ENCODE measurements at regions not wholly inside any gene's neighbourhood (a gene's known extent, or its start where the extent isn't known, plus 50 kb on each side); places are given as distances from the start of the nearest gene placed in this dataset.

DNA sequence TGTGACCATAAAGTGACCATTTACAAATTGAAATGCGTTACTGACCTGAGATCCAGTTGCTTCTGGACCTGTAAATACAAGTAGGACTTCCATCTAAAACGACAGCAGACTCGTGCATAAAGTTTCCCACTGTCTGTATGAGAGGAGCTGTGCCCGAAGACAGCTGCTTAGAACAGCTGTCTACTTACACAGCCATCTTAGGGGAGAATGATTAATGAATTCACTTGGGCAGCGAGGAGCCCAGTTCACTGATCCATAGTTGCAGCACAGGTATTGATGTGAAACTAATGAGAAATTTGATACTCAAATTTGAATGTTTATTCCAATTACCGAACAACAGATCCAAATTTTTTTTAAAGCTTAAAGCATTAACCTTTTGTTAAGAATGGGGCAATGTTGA, 748.1 kb downstream of the NR2F2 start:
- H2AFZ ChIP-seq (ENCODE audit: low read depth), result no peak overlapping the region
- no peak overlapping the region for H3K9ac ChIP-seq
- H3K36me3 ChIP-seq (ENCODE audit: insufficient read depth), result no peaks in the 10 kb centered on the region
- H3K4me1 ChIP-seq (ENCODE audit: low read depth, poor library complexity, severe bottlenecking), result no peaks in the 10 kb centered on the region
- no peak overlapping the region for H3K4me3 ChIP-seq (IDR thresholded peaks at IDR 0.05; ENCODE audit: insufficient read depth, low read depth, low read length)
- TF ChIP-seq CTCF (conservative IDR thresholded peaks at IDR 0.05; ENCODE audit: low read depth, low read length), result no peak
- H3K27me3 ChIP-seq (ENCODE audit: insufficient read depth, low read depth), result no peaks in the 10 kb centered on the region
- no peaks in the 10 kb centered on the region for H3K79me2 ChIP-seq (ENCODE audit: insufficient read depth, low read depth)
- H4K20me1 ChIP-seq (ENCODE audit: insufficient read depth), result no peaks in the 10 kb centered on the region
- no peak overlapping the region for H3K27ac ChIP-seq
- no peak overlapping the region for H3K4me2 ChIP-seq

DNA sequence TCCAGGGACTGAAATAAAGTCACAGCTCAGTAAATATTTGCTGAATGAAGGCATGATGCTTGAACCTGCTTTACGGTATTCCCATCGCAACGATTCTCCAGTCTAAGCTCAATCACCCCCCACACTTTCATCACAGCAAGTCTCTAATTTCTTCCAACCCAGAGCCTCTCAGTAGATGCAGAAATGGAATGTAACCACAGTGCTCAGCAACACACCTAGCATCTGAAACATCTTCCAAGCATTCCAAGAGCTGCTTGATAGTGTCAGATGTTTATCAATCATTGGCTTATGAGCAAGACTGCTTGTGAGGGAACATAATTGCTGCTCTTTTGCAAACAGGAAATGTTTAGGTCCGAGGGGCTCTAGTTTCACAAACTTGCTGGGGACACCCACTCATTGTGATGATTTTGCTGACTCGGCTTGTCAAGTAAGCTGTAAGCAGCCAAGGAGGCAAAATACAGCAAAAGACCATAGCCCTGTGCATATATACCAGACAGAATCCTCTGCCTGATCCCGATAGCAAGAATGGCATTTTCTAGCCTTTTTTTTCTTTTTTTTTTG, 751.2 kb downstream of the NR2F2 start:
- no peak overlapping the region for H3K9ac ChIP-seq
- no peak overlapping the region for H3K4me2 ChIP-seq
- peaks cover 9% of the 10 kb centered on the region for H3K4me1 ChIP-seq (ENCODE audit: low read depth, poor library complexity, severe bottlenecking)
- H3K27ac ChIP-seq, result no peak overlapping the region
- no peak overlapping the region for H3K4me3 ChIP-seq (IDR thresholded peaks at IDR 0.05; ENCODE audit: insufficient read depth, low read depth, low read length)
- H3K27me3 ChIP-seq (ENCODE audit: insufficient read depth, low read depth), result no peaks in the 10 kb centered on the region
- no peaks in the 10 kb centered on the region for H3K36me3 ChIP-seq (ENCODE audit: insufficient read depth)
- no peak for TF ChIP-seq CTCF (conservative IDR thresholded peaks at IDR 0.05; ENCODE audit: low read depth, low read length)
- H3K79me2 ChIP-seq (ENCODE audit: insufficient read depth, low read depth), result no peaks in the 10 kb centered on the region
- H4K20me1 ChIP-seq (ENCODE audit: insufficient read depth), result no peaks in the 10 kb centered on the region
- H2AFZ ChIP-seq (ENCODE audit: low read depth), result no peak overlapping the region

- TF ChIP-seq CTCF (conservative IDR thresholded peaks at IDR 0.05; ENCODE audit: low read depth, low read length), result no peak
- no peaks in the 10 kb centered on the region for H3K36me3 ChIP-seq (ENCODE audit: insufficient read depth)
- H4K20me1 ChIP-seq (ENCODE audit: insufficient read depth), result no peaks in the 10 kb centered on the region
- H2AFZ ChIP-seq (ENCODE audit: low read depth), result no peak overlapping the region
- no peak overlapping the region for H3K9ac ChIP-seq
- no peak overlapping the region for H3K27ac ChIP-seq
- no peaks in the 10 kb centered on the region for H3K79me2 ChIP-seq (ENCODE audit: insufficient read depth, low read depth)
- H3K27me3 ChIP-seq (ENCODE audit: insufficient read depth, low read depth), result no peaks in the 10 kb centered on the region
- H3K4me3 ChIP-seq (IDR thresholded peaks at IDR 0.05; ENCODE audit: insufficient read depth, low read depth, low read length), result no peak overlapping the region
- H3K4me2 ChIP-seq, result no peak overlapping the region
- H3K4me1 ChIP-seq (ENCODE audit: low read depth, poor library complexity, severe bottlenecking), result peaks cover 9% of the 10 kb centered on the region
Observed at GRCh38 chr15:97082830-97083229, 752.3 kb downstream of the NR2F2 start.

- no peak overlapping the region for H2AFZ ChIP-seq (ENCODE audit: low read depth)
- no peaks in the 10 kb centered on the region for H3K79me2 ChIP-seq (ENCODE audit: insufficient read depth, low read depth)
- no peaks in the 10 kb centered on the region for H4K20me1 ChIP-seq (ENCODE audit: insufficient read depth)
- TF ChIP-seq CTCF (conservative IDR thresholded peaks at IDR 0.05; ENCODE audit: low read depth, low read length), result no peak
- no peak overlapping the region for H3K4me3 ChIP-seq (IDR thresholded peaks at IDR 0.05; ENCODE audit: insufficient read depth, low read depth, low read length)
- H3K27ac ChIP-seq, result no peak overlapping the region
- H3K4me1 ChIP-seq (ENCODE audit: low read depth, poor library complexity, severe bottlenecking), result peaks cover 9% of the 10 kb centered on the region
- no peaks in the 10 kb centered on the region for H3K27me3 ChIP-seq (ENCODE audit: insufficient read depth, low read depth)
- H3K9ac ChIP-seq, result no peak overlapping the region
- no peak overlapping the region; the same call in 1 of the 2 replicates for H3K4me2 ChIP-seq
- H3K36me3 ChIP-seq (ENCODE audit: insufficient read depth), result no peaks in the 10 kb centered on the region
Observed at GRCh38 chr15:97084650-97085049, 754.1 kb downstream of the NR2F2 start.

All from KMS-11 (cell line).